ENCODE measurements at regions not wholly inside any gene's neighbourhood (a gene's known extent, or its start where the extent isn't known, plus 50 kb on each side); places are given as distances from the start of the nearest gene placed in this dataset.

GRCh38 chr12:123065676-123066383 lies 85.1 kb downstream of the PITPNM2 start:
- TF ChIP-seq CTCF (IDR thresholded peaks at IDR 0.05) (no peak), POLR2A (IDR thresholded peaks at IDR 0.05) (no peak), EP300 (IDR thresholded peaks at IDR 0.05) (no peak)

Measured in tibial nerve (tissue), 4 donors.